Astrocyte of the cerebellum (primary cell): ENCODE measurements at regions not wholly inside any gene's neighbourhood (a gene's known extent, or its start where the extent isn't known, plus 50 kb on each side); places are given as distances from the start of the nearest gene placed in this dataset.

Experiments used
- DNase-seq: peaks from one replicate; pipeline ENCODE4 v3.0.0-alpha.2; 2011; ENCODE audit warnings: low read depth
- H3K4me3 ChIP-seq: 2 replicates; pipeline ENCODE4 v1.5.1; 2011; ENCODE audit warnings: mild to moderate bottlenecking, low read depth, low read length, moderate library complexity
- in situ Hi-C: cut with HindIII; loops from 2 replicates; pipeline ENCODE4 v1.10.0; 2017; ENCODE audit warnings: low sequenced_read_pairs
- TF ChIP-seq, protein P1 (sequence below): IDR thresholded peaks from 2 replicates; pipeline ENCODE4 v1.5.1; 2012; ENCODE audit warnings: low read length, low read depth, moderate library complexity, mild to moderate bottlenecking; ENCODE audit errors: missing control alignments

DNA sequence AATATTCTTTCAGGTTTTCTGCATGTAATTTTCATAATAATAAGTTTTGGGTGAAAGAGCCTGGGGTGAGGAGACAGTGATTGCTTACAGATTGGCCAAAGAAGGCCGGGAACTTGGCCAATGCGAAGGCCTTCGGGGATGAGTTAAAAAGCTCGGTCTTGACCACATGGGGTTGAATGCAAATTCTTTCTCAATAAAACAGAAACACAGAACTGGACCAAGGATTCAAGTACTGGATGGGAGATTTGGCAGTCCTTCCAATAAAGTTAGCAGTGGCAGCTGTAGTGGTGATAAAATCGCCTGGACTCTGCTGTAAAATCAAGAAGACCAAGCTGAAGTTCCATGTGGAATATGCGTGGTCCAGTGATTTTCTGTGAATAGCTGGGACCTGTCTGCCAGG is 282.2 kb upstream of the KLF3 start:
- DNase-seq, result peak; percentile 64
- H3K4me3 ChIP-seq, result no peak overlapping the region
- TF ChIP-seq, protein P1, sequence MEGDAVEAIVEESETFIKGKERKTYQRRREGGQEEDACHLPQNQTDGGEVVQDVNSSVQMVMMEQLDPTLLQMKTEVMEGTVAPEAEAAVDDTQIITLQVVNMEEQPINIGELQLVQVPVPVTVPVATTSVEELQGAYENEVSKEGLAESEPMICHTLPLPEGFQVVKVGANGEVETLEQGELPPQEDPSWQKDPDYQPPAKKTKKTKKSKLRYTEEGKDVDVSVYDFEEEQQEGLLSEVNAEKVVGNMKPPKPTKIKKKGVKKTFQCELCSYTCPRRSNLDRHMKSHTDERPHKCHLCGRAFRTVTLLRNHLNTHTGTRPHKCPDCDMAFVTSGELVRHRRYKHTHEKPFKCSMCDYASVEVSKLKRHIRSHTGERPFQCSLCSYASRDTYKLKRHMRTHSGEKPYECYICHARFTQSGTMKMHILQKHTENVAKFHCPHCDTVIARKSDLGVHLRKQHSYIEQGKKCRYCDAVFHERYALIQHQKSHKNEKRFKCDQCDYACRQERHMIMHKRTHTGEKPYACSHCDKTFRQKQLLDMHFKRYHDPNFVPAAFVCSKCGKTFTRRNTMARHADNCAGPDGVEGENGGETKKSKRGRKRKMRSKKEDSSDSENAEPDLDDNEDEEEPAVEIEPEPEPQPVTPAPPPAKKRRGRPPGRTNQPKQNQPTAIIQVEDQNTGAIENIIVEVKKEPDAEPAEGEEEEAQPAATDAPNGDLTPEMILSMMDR, result no peak
- in situ Hi-C loops, result no loop called here

- in situ Hi-C loops, result no loop called here
- H3K4me3 ChIP-seq, result no peak overlapping the region
- DNase-seq, result no peak
- TF ChIP-seq, protein P1, result no peak
These were observed 281.5 kb upstream of the KLF3 start for GRCh38 chr4:38382520-38382919.

- H3K4me3 ChIP-seq, result no peak overlapping the region
- DNase-seq, result no peak
- in situ Hi-C loops, result no loop called here
- TF ChIP-seq, protein P1, result no peak
These were observed 280.3 kb upstream of the KLF3 start for GRCh38 chr4:38383646-38384121.

GRCh38 chr4:38385093-38386004 is 278.6 kb upstream of the KLF3 start:
- in situ Hi-C loops, result no loop called here

DNA sequence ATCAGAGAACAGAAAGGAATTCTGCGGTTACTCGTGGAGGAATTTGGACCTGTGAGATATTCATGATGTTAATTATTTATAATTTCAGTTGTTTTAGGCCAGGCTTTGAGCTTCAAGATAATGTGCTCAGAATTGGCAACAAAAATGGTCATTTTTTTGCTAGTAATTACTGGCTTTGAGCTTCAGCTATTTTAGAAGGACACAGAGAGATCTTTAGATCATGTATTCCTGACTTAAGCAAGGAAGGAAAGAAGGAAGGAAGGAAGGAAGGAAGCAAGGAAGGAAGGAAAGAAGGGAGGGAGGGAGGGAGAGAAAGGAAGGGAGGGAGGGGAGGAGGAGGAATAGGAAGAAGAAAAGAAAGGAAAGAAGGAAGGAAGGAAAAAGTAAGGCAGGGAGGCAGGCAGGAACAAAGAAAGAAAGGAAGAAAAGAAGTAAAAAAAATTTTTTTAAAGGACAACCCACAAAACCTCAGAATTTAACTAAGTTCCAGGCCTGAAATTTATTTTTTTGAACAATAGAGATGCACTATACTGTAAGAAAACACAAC is 277.9 kb upstream of the KLF3 start:
- in situ Hi-C loops, result no loop called here
- no peak for DNase-seq
- H3K4me3 ChIP-seq, result no peak overlapping the region
- TF ChIP-seq, protein P1, result no peak

More at GRCh38 chr4:38385093-38386004, 278.6 kb upstream of the KLF3 start:
- no peak overlapping the region for H3K4me3 ChIP-seq
- TF ChIP-seq, protein P1, result no peak
- DNase-seq, result no peak

GRCh38 chr4:38386654-38387188 is 277.3 kb upstream of the KLF3 start:
- H3K4me3 ChIP-seq, result no peak overlapping the region
- in situ Hi-C loops, result no loop called here
- TF ChIP-seq, protein P1, result no peak
- DNase-seq, result no peak
